ENCODE measurements at regions not wholly inside any gene's neighbourhood (a gene's known extent, or its start where the extent isn't known, plus 50 kb on each side); places are given as distances from the start of the nearest gene placed in this dataset.

DNA sequence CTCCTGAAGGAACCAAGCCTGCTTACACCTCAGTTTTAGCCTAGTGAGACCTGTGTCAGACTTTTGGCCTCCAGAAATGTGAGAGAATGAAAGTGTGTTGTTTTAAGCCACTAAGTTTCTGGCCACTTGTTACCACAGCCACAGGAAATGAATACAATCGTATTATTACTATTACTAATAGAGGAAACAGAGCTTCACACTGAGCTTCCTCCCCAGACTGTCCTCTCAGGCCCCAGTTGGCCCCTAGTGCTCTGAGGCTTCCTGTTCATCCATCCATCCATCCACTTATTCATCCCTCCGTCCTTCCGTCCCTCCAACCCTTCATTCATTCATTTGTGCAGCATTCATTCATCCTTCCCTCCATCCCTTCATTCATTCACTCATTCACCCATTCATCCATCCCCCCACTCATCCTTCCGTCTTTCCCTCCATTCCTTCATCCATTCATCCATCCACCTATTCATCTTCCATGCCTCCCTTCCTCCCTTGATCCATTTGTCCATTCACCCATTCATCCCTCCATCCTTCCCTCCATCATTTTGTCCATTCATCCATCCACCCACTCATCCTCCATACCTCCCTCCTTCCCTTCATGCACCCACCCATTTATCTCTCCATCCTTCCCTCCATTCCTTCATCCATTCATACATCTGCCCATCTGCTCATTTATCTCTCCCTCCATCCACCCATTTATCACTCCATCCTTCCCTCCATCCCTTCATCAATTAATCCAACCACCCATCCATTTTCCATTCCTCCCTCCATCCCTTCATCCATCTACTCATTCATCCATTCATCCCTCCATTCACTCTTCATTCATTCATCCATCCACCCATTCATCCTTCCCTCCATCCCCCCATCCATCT is 95.0 kb downstream of the FOXL1 start:
- DNase-seq = no peak
- H3K9me3 Mint-ChIP-seq = peaks cover 8% of the 10 kb centered on the region
- TF ChIP-seq, protein P1, sequence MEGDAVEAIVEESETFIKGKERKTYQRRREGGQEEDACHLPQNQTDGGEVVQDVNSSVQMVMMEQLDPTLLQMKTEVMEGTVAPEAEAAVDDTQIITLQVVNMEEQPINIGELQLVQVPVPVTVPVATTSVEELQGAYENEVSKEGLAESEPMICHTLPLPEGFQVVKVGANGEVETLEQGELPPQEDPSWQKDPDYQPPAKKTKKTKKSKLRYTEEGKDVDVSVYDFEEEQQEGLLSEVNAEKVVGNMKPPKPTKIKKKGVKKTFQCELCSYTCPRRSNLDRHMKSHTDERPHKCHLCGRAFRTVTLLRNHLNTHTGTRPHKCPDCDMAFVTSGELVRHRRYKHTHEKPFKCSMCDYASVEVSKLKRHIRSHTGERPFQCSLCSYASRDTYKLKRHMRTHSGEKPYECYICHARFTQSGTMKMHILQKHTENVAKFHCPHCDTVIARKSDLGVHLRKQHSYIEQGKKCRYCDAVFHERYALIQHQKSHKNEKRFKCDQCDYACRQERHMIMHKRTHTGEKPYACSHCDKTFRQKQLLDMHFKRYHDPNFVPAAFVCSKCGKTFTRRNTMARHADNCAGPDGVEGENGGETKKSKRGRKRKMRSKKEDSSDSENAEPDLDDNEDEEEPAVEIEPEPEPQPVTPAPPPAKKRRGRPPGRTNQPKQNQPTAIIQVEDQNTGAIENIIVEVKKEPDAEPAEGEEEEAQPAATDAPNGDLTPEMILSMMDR (IDR thresholded peaks at IDR 0.05) = no peak
- H3K36me3 Mint-ChIP-seq (ENCODE audit: low read depth) = no peaks in the 10 kb centered on the region
- no peak overlapping the region for H3K4me3 Mint-ChIP-seq
- H3K4me1 Mint-ChIP-seq = peaks cover 50% of the 10 kb centered on the region
- H3K27ac Mint-ChIP-seq = no peak overlapping the region
- peaks cover 8% of the 10 kb centered on the region for H3K27me3 Mint-ChIP-seq (ENCODE audit: low read depth, poor library complexity)

DNA sequence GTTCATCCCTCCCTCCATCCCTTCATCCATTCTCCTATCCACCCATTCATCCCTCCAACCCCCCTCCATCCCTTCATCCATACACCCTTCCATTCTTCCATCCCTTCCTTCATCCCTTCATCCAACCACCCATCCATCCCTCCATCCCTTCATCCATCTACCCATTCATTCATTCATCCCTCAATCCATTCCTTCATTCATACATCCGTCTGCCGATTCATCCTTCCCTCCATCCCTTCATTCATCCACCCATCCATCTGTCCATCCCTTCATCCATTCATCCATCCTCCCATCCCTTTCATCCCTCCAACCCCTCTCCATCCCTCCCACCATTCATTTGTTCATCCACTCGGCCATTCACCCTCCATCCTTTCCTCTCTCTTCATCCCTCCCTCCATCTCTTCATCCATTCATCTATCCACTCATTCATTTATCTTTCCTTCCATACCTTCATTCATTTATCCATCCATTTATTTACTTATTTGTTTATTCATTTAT is 95.7 kb downstream of the FOXL1 start:
- Mint-ChIP-seq H3K4me1 (peaks cover 43% of the 10 kb centered on the region), H3K27ac (no peak overlapping the region), H3K27me3 (ENCODE audit: low read depth, poor library complexity) (peaks cover 8% of the 10 kb centered on the region), H3K9me3 (peaks cover 8% of the 10 kb centered on the region), H3K4me3 (no peak overlapping the region), H3K36me3 (ENCODE audit: low read depth) (no peaks in the 10 kb centered on the region)
- TF ChIP-seq, protein P1 (IDR thresholded peaks at IDR 0.05) = no peak
- no peak for DNase-seq

DNA sequence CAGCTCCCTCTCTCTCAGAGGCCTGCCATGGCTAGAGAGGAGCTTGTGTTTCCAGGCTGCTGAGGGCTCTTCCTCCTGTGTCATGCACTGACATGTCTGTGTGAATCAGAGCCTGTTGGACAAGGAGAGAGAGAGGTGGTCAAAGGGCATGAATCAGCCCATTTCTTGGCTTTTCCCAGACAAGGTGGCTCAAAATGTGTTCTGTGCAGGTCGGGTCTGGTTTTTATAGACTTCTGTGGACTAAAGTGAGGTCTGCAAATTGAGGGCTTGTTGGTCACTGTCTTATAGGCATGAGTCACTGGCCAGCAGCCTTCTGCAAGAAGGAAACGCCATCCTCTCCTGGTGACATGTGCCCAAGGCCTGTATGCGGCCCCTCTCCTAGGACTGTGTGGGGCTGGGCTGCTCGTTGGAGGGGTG is 97.9 kb downstream of the FOXL1 start:
- Mint-ChIP-seq H3K4me1 (peaks cover 34% of the 10 kb centered on the region), H3K27ac (no peak overlapping the region), H3K9me3 (peaks cover 19% of the 10 kb centered on the region), H3K27me3 (ENCODE audit: low read depth, poor library complexity) (peaks cover 10% of the 10 kb centered on the region), H3K36me3 (ENCODE audit: low read depth) (peaks cover 8% of the 10 kb centered on the region), H3K4me3 (no peak overlapping the region)
- DNase-seq = no peak
- TF ChIP-seq, protein P1 (IDR thresholded peaks at IDR 0.05) = no peak

DNA sequence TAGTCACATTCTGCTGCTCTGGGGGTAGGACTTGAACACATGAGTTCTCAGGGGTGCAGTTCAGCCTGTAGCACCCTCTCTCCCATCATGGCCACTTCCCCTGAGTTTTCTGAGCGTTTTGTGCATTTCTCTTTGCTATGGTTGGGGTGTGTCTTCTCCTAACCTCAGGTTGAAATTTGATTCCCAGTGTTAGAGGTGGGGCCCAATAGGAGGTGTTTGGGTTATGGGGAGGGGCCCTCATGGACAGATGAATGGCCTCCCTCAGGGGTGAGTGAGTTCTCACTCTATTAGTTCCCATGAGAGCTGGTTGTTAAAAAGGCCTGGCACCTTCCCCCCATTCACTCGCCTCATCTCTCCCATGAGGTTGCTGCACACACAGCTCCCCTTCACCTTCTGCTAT is 101.1 kb downstream of the FOXL1 start:
- no peak overlapping the region for H3K27ac Mint-ChIP-seq
- no peak overlapping the region for H3K4me3 Mint-ChIP-seq

DNA sequence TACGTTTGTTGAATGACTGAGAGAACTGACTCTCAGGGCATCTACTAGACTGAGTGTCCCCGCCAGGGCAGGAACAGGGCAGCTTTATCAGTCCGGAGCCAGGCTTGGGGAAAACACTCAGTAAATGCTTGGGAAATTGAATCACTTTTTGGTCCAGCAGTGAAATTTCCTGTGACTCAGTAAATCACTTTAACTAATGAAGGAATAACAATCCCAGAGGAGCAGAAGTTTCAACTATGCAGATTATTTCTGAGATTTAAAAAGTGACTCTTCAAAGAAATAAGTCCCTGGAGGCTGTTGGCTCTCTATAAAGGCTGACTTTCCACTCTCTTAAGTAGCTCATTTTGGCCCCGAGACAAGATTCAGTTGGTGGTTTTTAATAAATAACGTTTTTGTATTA is 101.8 kb downstream of the FOXL1 start:
- peaks cover 25% of the 10 kb centered on the region for H3K27me3 Mint-ChIP-seq (ENCODE audit: low read depth, poor library complexity)
- TF ChIP-seq, protein P1 (IDR thresholded peaks at IDR 0.05) = no peak
- H3K36me3 Mint-ChIP-seq (ENCODE audit: low read depth) = peaks cover 8% of the 10 kb centered on the region
- H3K27ac Mint-ChIP-seq = no peak overlapping the region
- peaks cover 35% of the 10 kb centered on the region for H3K4me1 Mint-ChIP-seq
- H3K4me3 Mint-ChIP-seq = no peak overlapping the region
- DNase-seq = no peak
- H3K9me3 Mint-ChIP-seq = peaks cover 16% of the 10 kb centered on the region

More for the DNA sequence above, 101.1 kb downstream of the FOXL1 start:
- TF ChIP-seq, protein P1 (IDR thresholded peaks at IDR 0.05) = no peak
- peaks cover 25% of the 10 kb centered on the region for H3K27me3 Mint-ChIP-seq (ENCODE audit: low read depth, poor library complexity)
- H3K9me3 Mint-ChIP-seq = peaks cover 16% of the 10 kb centered on the region
- peaks cover 8% of the 10 kb centered on the region for H3K36me3 Mint-ChIP-seq (ENCODE audit: low read depth)
- peaks cover 35% of the 10 kb centered on the region for H3K4me1 Mint-ChIP-seq
- no peak for DNase-seq

DNA sequence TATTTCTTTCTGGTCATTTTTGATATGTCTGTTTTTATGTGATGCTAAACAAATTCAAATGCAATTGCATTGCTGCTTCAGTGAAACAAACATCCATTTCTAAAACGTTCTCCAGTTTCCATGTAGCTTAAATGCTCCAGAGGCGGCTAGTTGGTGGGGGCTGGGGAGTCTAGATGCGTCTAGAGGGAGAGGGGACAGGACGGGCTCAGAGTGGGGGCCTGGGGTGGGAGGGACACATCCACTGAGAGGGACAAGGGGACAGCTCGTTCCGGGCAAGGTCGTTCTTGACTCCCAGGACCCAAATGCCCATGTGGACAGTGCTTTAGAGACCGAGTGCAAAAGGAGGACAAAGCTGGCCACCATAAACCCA is 102.3 kb downstream of the FOXL1 start:
- DNase-seq = no peak
- no peak overlapping the region for H3K4me3 Mint-ChIP-seq
- no peak overlapping the region for H3K27ac Mint-ChIP-seq
- TF ChIP-seq, protein P1 (IDR thresholded peaks at IDR 0.05) = no peak
- peaks cover 8% of the 10 kb centered on the region for H3K36me3 Mint-ChIP-seq (ENCODE audit: low read depth)
- peaks cover 16% of the 10 kb centered on the region for H3K9me3 Mint-ChIP-seq
- H3K4me1 Mint-ChIP-seq = peaks cover 34% of the 10 kb centered on the region
- peaks cover 25% of the 10 kb centered on the region for H3K27me3 Mint-ChIP-seq (ENCODE audit: low read depth, poor library complexity)

Data from nephron progenitor cell (in vitro differentiated cells).